ENCODE measurements at regions not wholly inside any gene's neighbourhood (a gene's known extent, or its start where the extent isn't known, plus 50 kb on each side); places are given as distances from the start of the nearest gene placed in this dataset.
"Not testable (repeated sequence)": the region's sequence is repeated elsewhere in the genome, so short reads cannot be mapped to it uniquely, and the experiment has no call there.

GRCh38 chr4:72875138-72875537, 194.4 kb downstream of the COX18 start:
- DNase-seq, result no peak

GRCh38 chr4:72864898-72865297, 204.6 kb downstream of the COX18 start:
- no peak for DNase-seq

- not testable (repeated sequence) for DNase-seq
Observed at GRCh38 chr4:72864277-72864676, 205.2 kb downstream of the COX18 start.

GRCh38 chr4:72860766-72861165, 208.8 kb downstream of the COX18 start:
- no peak for DNase-seq

- DNase-seq, result no peak
Observed at GRCh38 chr4:72858328-72858727, 211.2 kb downstream of the COX18 start.

- DNase-seq, result no peak
Observed at GRCh38 chr4:72857787-72858186, 211.7 kb downstream of the COX18 start.

- DNase-seq, result no peak
Observed at GRCh38 chr4:72857216-72857615, 212.3 kb downstream of the COX18 start.

GRCh38 chr4:72846280-72847111, 223.0 kb downstream of the COX18 start:
- peak; percentile 90 for DNase-seq

GRCh38 chr4:72843466-72843865, 226.1 kb downstream of the COX18 start:
- DNase-seq, result no peak

GRCh38 chr4:72842323-72842722, 227.2 kb downstream of the COX18 start:
- DNase-seq, result no peak

- not testable (repeated sequence) for DNase-seq
Observed at GRCh38 chr4:72840166-72840565, 229.3 kb downstream of the COX18 start.

GRCh38 chr4:72828864-72829263, 240.7 kb downstream of the COX18 start:
- DNase-seq, result no peak

GRCh38 chr4:72827968-72828367, 241.5 kb downstream of the COX18 start:
- no peak for DNase-seq

GRCh38 chr4:72820107-72820506, 249.4 kb downstream of the COX18 start:
- DNase-seq, result no peak

GRCh38 chr4:72817012-72817411, 248.0 kb upstream of the ADAMTS3 start:
- no peak for DNase-seq

- DNase-seq, result no peak
Observed at GRCh38 chr4:72814241-72814640, 245.2 kb upstream of the ADAMTS3 start.

GRCh38 chr4:72809208-72809607, 240.2 kb upstream of the ADAMTS3 start:
- DNase-seq, result no peak

GRCh38 chr4:72805284-72805683, 236.3 kb upstream of the ADAMTS3 start:
- DNase-seq, result no peak

GRCh38 chr4:72797486-72797885, 228.5 kb upstream of the ADAMTS3 start:
- no peak for DNase-seq

- no peak for DNase-seq
Observed at GRCh38 chr4:72791054-72791453, 222.0 kb upstream of the ADAMTS3 start.

- DNase-seq, result no peak
Observed at GRCh38 chr4:72786401-72786990, 217.5 kb upstream of the ADAMTS3 start.

GRCh38 chr4:72779241-72779640, 210.2 kb upstream of the ADAMTS3 start:
- DNase-seq, result no peak

- no peak for DNase-seq
Observed at GRCh38 chr4:72777436-72777835, 208.4 kb upstream of the ADAMTS3 start.

GRCh38 chr4:72770708-72771107, 201.7 kb upstream of the ADAMTS3 start:
- no peak for DNase-seq

GRCh38 chr4:72768364-72768763, 199.3 kb upstream of the ADAMTS3 start:
- no peak for DNase-seq

All from islet precursor cell (in vitro differentiated cells).